Muscle of leg (tissue), 3 donors: ENCODE measurements at regions not wholly inside any gene's neighbourhood (a gene's known extent, or its start where the extent isn't known, plus 50 kb on each side); places are given as distances from the start of the nearest gene placed in this dataset.

ENCODE experiments used
- DNase-seq: peaks from one replicate; pipeline ENCODE4 v3.0.0; 2013
- H3K27ac ChIP-seq: one replicate; pipeline ENCODE4 v1.5.1; 2013; ENCODE audit warnings: mild to moderate bottlenecking, low read length, control low read depth
- H3K27me3 ChIP-seq: one replicate; pipeline ENCODE4 v1.6.1; 2013; ENCODE audit warnings: low read length; ENCODE audit not compliant: control insufficient read depth, insufficient read depth
- H3K36me3 ChIP-seq: one replicate; pipeline ENCODE4 v1.6.1; 2013; ENCODE audit warnings: low read length; ENCODE audit not compliant: control insufficient read depth, insufficient read depth
- H3K4me1 ChIP-seq: one replicate; pipeline ENCODE4 v1.6.1; 2013; ENCODE audit warnings: low read length; ENCODE audit not compliant: control insufficient read depth, insufficient read depth
- H3K4me3 ChIP-seq: one replicate; pipeline ENCODE4 v1.5.1; 2013; ENCODE audit warnings: low read length, control low read depth
- H3K9me3 ChIP-seq: replicated peaks from 2 replicates; pipeline ENCODE4 v1.6.1; 2013; ENCODE audit warnings: low read depth, low read length; ENCODE audit not compliant: control insufficient read depth
- WGBS: methylation state at CpG from one replicate; pipeline ENCODE4 v1.1.5; 2013; ENCODE audit warnings: missing lambda C conversion rate; ENCODE audit not compliant: insufficient coverage; 5-methylcytosine and 5-hydroxymethylcytosine counted together

DNA sequence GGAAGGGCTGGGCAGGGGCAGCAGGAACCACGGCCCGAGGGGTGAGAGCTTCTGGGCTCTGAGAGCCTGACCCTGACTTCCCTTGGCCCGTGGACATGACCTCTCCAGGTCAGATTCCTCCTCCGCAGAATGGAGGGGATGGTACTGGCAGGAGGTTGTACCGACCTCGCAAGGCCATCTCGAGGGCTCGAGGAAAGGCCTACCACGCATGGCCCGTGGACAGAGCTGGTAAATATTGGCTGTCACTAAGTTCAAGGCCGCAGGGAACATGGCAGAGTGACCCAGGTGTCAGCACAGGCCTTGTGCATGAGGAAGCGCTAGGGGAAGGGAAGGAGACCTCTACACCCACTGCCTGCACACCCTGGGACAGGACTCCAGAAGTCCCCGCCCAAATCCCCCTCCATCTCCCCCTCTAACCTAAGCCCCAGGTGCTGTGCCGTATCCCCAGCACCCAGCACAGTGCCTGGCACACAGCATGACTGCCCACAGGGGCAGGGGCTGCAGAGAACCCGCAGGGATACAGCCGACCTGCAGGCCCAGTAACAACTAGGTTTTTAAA lies 54.9 kb upstream of the PPP2R5C start:
- Histone ChIP-seq H3K4me3 (no peak overlapping the region), H3K4me1 (peaks cover 16% of the 10 kb centered on the region), H3K36me3 (no peaks in the 10 kb centered on the region), H3K27ac (peak overlapping the region; percentile 42), H3K27me3 (peaks cover 15% of the 10 kb centered on the region), H3K9me3 (no peaks in the 10 kb centered on the region)
- 82% methylated on average over 13 of the region's 16 CpGs for WGBS
- DNase-seq: no peak

DNA sequence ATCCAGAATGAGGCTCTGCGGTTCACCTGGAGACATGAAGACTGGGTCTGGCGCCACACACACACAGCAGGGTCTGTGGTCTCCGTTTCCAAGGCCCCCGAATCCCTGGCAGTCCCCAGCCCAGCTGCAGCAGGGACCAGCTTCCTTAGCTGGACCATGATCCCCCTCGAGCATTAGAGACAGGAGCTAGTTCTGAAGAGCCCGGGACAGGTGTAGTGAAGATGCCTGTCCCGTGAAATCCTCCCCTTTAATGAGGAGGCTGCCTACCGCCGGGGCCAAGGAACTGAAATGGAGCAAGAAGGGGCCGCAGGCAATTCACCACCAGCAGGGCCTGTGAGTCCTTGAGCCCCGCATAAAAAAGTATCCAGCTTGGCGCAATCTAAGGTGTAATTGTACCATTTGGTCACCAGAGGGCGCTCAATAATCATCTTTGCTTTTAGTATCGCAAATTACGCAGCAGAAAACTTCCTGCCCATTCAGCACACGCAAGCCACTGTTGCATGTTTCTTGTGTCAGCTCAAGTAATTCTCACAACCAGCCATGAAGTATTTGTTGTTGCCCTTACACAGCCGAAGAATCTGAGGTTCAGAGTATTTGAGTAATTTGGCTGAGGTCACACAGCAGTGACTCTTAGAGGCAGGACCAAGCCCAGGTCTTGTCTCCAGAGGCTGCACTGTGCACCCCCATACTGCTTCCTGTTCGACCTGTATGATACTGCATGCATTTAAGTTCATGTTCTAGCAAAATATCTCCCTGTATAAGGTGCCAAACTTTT lies 54.3 kb upstream of the PPP2R5C start:
- H3K4me1 ChIP-seq: peaks cover 16% of the 10 kb centered on the region
- peak; percentile 88 for DNase-seq
- 23% methylated on average over 13 of the region's 18 CpGs for WGBS
- H3K36me3 ChIP-seq: no peaks in the 10 kb centered on the region
- no peak overlapping the region for H3K27ac ChIP-seq
- H3K9me3 ChIP-seq: no peaks in the 10 kb centered on the region
- H3K4me3 ChIP-seq: no peak overlapping the region
- peaks cover 14% of the 10 kb centered on the region for H3K27me3 ChIP-seq

DNA sequence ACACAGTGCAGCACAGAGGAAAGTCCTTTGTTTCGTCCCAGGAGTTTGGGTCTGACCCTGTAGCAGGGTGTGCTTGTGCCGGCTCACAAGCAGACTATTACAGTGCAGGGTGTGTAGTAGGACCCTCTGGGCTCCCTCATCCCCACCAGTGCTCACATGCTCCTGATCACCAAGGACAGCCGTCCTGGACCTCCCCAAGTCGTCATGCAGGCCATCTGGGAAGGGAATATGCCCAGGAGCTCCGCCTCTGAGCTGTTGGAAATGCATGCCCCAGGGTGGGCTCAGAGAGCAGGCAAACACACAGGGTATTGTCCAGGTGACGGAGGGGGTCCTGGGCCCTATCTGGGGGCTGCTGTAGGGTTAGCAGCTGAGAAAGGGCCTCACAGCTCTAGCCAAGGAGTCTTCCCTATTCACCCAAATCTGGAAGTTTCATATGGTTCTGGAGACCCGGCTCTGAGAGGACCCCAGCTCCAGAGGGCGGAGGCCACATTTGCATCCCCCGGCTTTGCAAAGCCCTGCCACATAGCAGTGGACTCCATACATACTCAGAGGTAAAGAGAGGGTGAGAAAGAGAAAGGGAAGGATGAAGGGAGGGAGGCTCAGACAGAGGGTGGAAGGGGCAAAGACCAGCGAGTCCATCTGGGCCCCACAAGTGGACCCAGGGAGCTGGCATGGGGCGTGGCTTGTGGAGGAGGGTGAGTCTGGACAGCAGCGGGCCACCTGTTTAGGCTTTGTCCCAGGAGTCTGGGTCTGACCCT lies 53.5 kb upstream of the PPP2R5C start:
- DNase-seq: no peak
- Histone ChIP-seq H3K27ac (no peak overlapping the region), H3K4me3 (no peak overlapping the region), H3K27me3 (peaks cover 14% of the 10 kb centered on the region), H3K36me3 (no peaks in the 10 kb centered on the region), H3K9me3 (no peaks in the 10 kb centered on the region), H3K4me1 (peaks cover 16% of the 10 kb centered on the region)
- WGBS: 62% methylated on average over 6 of the region's 12 CpGs

DNA sequence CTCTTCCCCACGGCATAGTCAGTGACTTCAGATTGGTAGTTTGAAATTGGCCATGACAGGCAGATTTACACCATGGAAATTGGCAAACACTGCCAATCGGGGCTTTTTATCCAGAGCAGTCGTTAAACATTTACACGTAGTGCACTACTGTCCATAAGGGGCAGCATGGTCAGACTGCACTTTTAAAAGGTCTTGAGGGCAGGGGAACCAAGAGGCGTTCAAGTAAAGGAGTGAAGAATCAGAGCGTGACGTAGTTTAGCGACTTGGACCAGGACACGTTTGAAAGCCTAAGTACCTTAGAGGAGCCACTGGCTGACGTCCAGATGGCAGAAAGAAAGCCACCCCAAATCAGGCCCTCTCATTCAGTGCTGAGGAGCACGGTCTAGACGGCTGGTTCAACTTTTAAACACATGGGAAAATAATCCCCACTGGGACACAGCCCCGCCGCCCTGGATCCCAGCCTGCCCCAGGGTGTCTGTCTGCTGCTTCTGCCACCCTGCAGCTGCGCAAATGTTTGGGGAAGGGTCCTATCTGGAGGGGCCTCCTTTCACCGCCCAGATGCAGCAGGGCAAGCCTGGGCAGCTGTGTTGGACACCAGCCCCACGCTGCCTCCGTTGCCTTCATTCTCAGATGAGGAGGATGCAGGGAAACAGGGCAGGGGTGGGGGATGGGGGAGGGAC lies 52.5 kb upstream of the PPP2R5C start:
- Histone ChIP-seq H3K9me3 (no peaks in the 10 kb centered on the region), H3K27ac (no peak overlapping the region), H3K4me1 (peaks cover 16% of the 10 kb centered on the region), H3K36me3 (no peaks in the 10 kb centered on the region), H3K27me3 (peaks cover 13% of the 10 kb centered on the region), H3K4me3 (no peak overlapping the region)
- no peak for DNase-seq
- 50% methylated on average over 13 of the region's 18 CpGs for WGBS

DNA sequence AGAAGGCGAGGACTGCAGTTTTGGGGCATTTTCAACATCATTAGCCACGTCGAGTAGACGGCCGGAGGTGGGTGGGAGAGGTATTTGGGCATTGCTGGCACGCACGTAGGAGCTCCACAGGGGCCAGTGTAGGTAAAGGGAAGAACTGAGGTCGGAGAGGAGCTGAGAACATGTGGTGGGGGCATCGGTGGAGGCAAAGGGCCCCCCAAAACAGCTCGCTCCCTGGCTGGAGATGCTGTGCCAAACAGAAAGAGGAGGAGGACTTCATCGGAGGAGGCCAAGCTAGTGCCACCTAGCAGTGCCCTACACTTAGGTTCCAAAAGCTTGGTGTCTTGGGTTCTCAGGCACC lies 52.0 kb upstream of the PPP2R5C start:
- H3K27ac ChIP-seq: no peak overlapping the region
- H3K9me3 ChIP-seq: no peaks in the 10 kb centered on the region
- peaks cover 16% of the 10 kb centered on the region for H3K4me1 ChIP-seq
- H3K4me3 ChIP-seq: no peak overlapping the region
- H3K36me3 ChIP-seq: no peaks in the 10 kb centered on the region
- 85% methylated on average over 11 of the region's 11 CpGs for WGBS
- peaks cover 8% of the 10 kb centered on the region for H3K27me3 ChIP-seq
- no peak for DNase-seq

DNA sequence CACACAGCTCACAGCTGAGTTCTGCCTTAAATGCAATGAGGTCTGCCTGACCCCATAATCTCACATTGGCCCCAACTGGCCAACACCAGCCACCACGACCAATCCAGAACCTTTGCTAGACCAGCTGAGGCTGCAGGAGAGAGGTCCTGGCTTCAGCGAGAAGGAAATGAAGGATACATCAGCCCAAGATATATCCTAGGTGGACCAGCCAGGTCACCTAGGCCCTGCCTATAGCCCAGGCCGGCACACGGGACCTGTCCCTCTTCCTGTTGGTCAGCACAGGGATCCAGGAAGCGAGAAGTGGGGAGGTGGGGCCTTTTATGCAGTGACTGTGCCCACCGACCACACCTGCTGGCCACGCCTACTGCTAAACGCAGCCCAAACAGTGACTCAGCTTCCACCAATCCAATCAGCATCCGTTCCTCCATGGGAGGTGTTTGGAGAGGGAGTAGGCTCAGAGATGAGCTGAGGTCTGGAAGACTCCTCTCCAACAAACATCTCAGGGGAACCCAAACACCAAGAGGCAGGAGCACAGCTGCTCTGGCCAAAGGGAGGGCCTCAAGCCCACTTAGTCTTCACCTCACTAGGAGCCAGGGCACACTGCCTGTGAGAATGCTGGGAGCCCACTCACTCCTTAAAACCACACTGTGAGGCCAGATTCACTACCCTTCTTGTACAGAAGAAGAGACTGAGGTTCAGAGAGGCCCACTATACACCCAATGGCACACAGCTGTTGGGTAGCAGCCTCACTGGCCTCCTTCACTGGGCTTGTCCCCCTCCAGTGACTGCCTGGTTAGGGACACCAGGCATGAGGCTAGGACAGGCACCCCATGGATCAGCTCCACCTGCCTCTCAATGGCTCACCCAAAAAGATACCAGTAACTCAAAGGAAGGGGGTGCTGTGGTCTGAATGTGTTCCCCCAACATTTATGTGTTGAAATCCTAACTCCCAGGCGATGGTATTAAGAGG lies 51.3 kb upstream of the PPP2R5C start:
- Histone ChIP-seq H3K27ac (no peak overlapping the region), H3K9me3 (no peaks in the 10 kb centered on the region), H3K4me1 (peaks cover 16% of the 10 kb centered on the region), H3K36me3 (no peaks in the 10 kb centered on the region), H3K4me3 (no peak overlapping the region), H3K27me3 (peaks cover 8% of the 10 kb centered on the region)
- 88% methylated on average over 4 of the region's 10 CpGs for WGBS
- no peak for DNase-seq

DNA sequence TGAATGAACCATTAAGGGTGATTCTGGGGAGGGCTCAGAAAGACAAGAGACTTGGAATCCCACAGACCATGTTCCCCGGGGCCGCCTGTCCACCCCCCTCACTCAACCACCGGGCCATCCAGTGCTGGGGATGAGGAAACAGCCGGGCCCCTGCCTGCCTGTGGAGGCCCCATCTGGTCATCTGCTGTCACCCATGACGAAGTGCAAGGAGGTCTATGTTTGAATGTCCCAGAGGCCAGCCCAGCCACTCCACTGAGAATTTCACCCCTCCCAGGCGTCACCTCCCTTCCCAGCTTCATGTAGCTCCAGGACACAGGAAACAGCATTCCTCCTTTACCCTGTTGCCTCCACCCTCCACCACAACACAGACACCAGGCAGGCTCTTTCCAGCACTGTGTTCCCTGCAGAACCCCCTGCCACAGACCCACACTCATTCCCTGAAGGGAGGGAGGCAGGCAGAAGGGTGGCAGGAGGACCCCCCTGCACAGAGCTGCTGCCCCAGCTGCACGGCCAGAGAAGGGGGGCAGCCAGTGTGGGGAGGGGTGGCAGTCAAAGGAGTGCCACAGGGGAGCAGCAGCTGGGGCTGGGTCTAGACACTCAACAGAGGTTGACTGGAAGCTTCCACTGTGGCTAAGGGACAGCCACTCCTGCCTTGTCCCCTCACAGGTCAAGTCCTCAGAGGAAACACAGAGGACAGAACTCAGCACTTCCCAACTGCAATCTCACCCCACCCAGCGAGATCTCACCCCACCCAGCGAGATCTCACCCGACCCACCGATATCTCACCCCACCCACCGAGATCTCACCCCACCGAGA lies 50.3 kb upstream of the PPP2R5C start:
- DNase-seq: no peak
- Histone ChIP-seq H3K27ac (no peak overlapping the region), H3K27me3 (peaks cover 5% of the 10 kb centered on the region), H3K36me3 (no peaks in the 10 kb centered on the region), H3K4me3 (no peak overlapping the region), H3K4me1 (peaks cover 11% of the 10 kb centered on the region), H3K9me3 (no peaks in the 10 kb centered on the region)
- 84% methylated on average over 9 of the region's 13 CpGs for WGBS
